Activated gamma-delta T cell treated with Interleukin-2 at 50 U/mL for 16 hours (primary cell): ENCODE measurements at regions not wholly inside any gene's neighbourhood (a gene's known extent, or its start where the extent isn't known, plus 50 kb on each side); places are given as distances from the start of the nearest gene placed in this dataset.

Experiments used
- DNase-seq: peaks from one replicate; pipeline ENCODE4 v3.0.0-alpha.2; 2020

- DNase-seq, result no peak
Observed at GRCh38 chr4:57448901-57449300, 338.7 kb upstream of the IGFBP7 start.

GRCh38 chr4:57448452-57448851 lies 338.3 kb upstream of the IGFBP7 start:
- DNase-seq, result no peak

GRCh38 chr4:57446266-57446665 lies 336.1 kb upstream of the IGFBP7 start:
- DNase-seq, result no peak

GRCh38 chr4:57445686-57446085 lies 335.5 kb upstream of the IGFBP7 start:
- DNase-seq, result no peak

GRCh38 chr4:57444671-57445070 lies 334.5 kb upstream of the IGFBP7 start:
- no peak for DNase-seq

GRCh38 chr4:57443787-57444186 lies 333.6 kb upstream of the IGFBP7 start:
- DNase-seq, result no peak

- no peak for DNase-seq
Observed at GRCh38 chr4:57443308-57443707, 333.1 kb upstream of the IGFBP7 start.

- DNase-seq, result no peak
Observed at GRCh38 chr4:57442831-57443291, 332.7 kb upstream of the IGFBP7 start.

- DNase-seq, result no peak
Observed at GRCh38 chr4:57442241-57442640, 332.1 kb upstream of the IGFBP7 start.

GRCh38 chr4:57437649-57438048 lies 327.5 kb upstream of the IGFBP7 start:
- DNase-seq, result no peak

- no peak for DNase-seq
Observed at GRCh38 chr4:57435300-57435699, 325.1 kb upstream of the IGFBP7 start.

GRCh38 chr4:57430726-57431125 lies 320.5 kb upstream of the IGFBP7 start:
- no peak for DNase-seq

- no peak for DNase-seq
Observed at GRCh38 chr4:57426779-57427395, 316.7 kb upstream of the IGFBP7 start.

GRCh38 chr4:57425610-57426009 lies 315.4 kb upstream of the IGFBP7 start:
- DNase-seq, result no peak

- no peak for DNase-seq
Observed at GRCh38 chr4:57424232-57424897, 314.2 kb upstream of the IGFBP7 start.

- DNase-seq, result no peak
Observed at GRCh38 chr4:57418133-57418532, 307.9 kb upstream of the IGFBP7 start.

GRCh38 chr4:57412259-57413054 lies 302.3 kb upstream of the IGFBP7 start:
- no peak for DNase-seq

- no peak for DNase-seq
Observed at GRCh38 chr4:57410331-57411052, 300.3 kb upstream of the IGFBP7 start.

- no peak for DNase-seq
Observed at GRCh38 chr4:57405359-57405758, 295.2 kb upstream of the IGFBP7 start.

- no peak for DNase-seq
Observed at GRCh38 chr4:57404483-57404882, 294.3 kb upstream of the IGFBP7 start.

- no peak for DNase-seq
Observed at GRCh38 chr4:57403591-57403990, 293.4 kb upstream of the IGFBP7 start.

- no peak for DNase-seq
Observed at GRCh38 chr4:57401586-57401985, 291.4 kb upstream of the IGFBP7 start.

GRCh38 chr4:57378766-57379165 lies 268.6 kb upstream of the IGFBP7 start:
- no peak for DNase-seq
